NT2/D1 (cell line): ENCODE measurements at regions not wholly inside any gene's neighbourhood (a gene's known extent, or its start where the extent isn't known, plus 50 kb on each side); places are given as distances from the start of the nearest gene placed in this dataset.

ENCODE experiments used
- DNase-seq: peaks from one replicate; pipeline ENCODE4 v3.0.0-alpha.2; 2011; ENCODE audit warnings: low read depth, low spot score
- H3K27me3 ChIP-seq: 2 replicates; pipeline ENCODE4 v1.6.0; 2011; ENCODE audit warnings: mild to moderate bottlenecking; ENCODE audit not compliant: insufficient read length, insufficient read depth
- H3K36me3 ChIP-seq: 2 replicates; pipeline ENCODE4 v1.6.1; 2011; ENCODE audit warnings: mild to moderate bottlenecking, low read length, mixed read lengths; ENCODE audit not compliant: insufficient read depth, insufficient read length
- H3K4me1 ChIP-seq: 2 replicates; pipeline ENCODE4 v1.5.1; 2011; ENCODE audit not compliant: insufficient read depth, insufficient read length
- H3K4me3 ChIP-seq: 2 replicates; pipeline ENCODE4 v1.5.1; 2011; ENCODE audit warnings: low read depth; ENCODE audit not compliant: insufficient read length
- H3K9ac ChIP-seq: 2 replicates; pipeline ENCODE4 v1.6.0; 2011; ENCODE audit warnings: low read depth; ENCODE audit not compliant: insufficient read length
- H3K9me3 ChIP-seq: 2 replicates; pipeline ENCODE4 v1.5.1; 2011; ENCODE audit warnings: mild to moderate bottlenecking, low read length; ENCODE audit not compliant: insufficient read depth
- SUZ12 ChIP-seq: IDR thresholded peaks from 2 replicates; pipeline ENCODE4 v1.6.1; 2011; ENCODE audit not compliant: insufficient read length, insufficient read depth; ENCODE audit errors: extremely low read depth
- YY1 ChIP-seq: IDR thresholded peaks from 2 replicates; pipeline ENCODE4 v1.6.1; 2011; ENCODE audit not compliant: insufficient read length, insufficient read depth
- ZNF274 ChIP-seq: IDR thresholded peaks from 2 replicates; pipeline ENCODE4 v1.6.1; 2011; ENCODE audit warnings: mild to moderate bottlenecking, low read depth, low read length

GRCh38 chr12:43022838-43023237 lies 433.3 kb upstream of the PRICKLE1 start:
- Histone ChIP-seq H3K4me1 (no peaks in the 10 kb centered on the region), H3K4me3 (no peak overlapping the region), H3K9ac (no peak overlapping the region), H3K27me3 (no peaks in the 10 kb centered on the region), H3K9me3 (no peaks in the 10 kb centered on the region), H3K36me3 (no peaks in the 10 kb centered on the region)
- TF ChIP-seq YY1 = no peak
- TF ChIP-seq SUZ12 = no peak
- no peak for TF ChIP-seq ZNF274
- no peak for DNase-seq

DNA sequence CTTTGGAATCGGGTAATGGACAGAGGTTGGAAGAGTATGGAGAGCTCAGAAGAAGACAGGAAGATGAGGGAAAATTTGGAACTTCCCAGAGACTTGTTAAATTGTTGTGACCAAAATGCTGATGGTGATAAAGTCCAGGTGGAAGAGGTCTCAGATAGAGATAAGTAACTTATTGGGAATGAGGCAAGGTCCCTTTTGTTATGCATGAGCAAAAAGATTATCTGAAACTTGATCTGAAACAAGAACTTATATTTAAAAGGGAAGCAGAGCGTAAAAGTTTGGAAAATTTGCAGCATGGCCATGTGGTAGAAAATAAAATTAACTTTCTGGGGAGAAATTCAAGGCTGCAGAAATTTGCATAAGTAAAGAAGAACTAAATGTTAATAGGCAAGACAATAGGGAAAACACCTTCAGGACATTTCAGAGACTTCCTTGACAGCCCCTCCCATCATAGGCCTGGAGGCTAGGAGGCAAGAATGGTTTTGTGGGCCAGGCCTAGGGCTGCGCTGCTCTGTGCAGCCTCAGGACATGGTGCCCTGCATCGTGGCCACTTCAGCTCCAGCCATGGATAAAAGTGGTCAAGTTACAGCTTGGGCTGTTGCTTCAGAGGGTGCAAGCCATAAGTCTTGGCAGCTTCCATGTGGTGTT lies 425.7 kb upstream of the PRICKLE1 start:
- DNase-seq = no peak
- H3K4me3 ChIP-seq = no peak overlapping the region
- no peak overlapping the region for H3K9ac ChIP-seq
- H3K4me1 ChIP-seq = no peaks in the 10 kb centered on the region
- H3K27me3 ChIP-seq = no peaks in the 10 kb centered on the region
- peaks cover 33% of the 10 kb centered on the region for H3K9me3 ChIP-seq
- no peak for TF ChIP-seq ZNF274
- no peak for TF ChIP-seq YY1
- no peak for TF ChIP-seq SUZ12
- H3K36me3 ChIP-seq = no peaks in the 10 kb centered on the region

GRCh38 chr12:43011383-43011926 lies 421.9 kb upstream of the PRICKLE1 start:
- no peaks in the 10 kb centered on the region for H3K27me3 ChIP-seq
- H3K4me3 ChIP-seq = no peak overlapping the region
- no peak for DNase-seq
- TF ChIP-seq ZNF274 = no peak
- no peak for TF ChIP-seq SUZ12
- TF ChIP-seq YY1 = no peak
- H3K4me1 ChIP-seq = no peaks in the 10 kb centered on the region
- peaks cover 21% of the 10 kb centered on the region; the same call in 1 of the 2 replicates for H3K9me3 ChIP-seq
- no peaks in the 10 kb centered on the region for H3K36me3 ChIP-seq
- no peak overlapping the region for H3K9ac ChIP-seq

GRCh38 chr12:43009846-43010240 lies 420.3 kb upstream of the PRICKLE1 start:
- TF ChIP-seq YY1 (no peak), ZNF274 (no peak), SUZ12 (no peak)
- no peak overlapping the region for H3K4me3 ChIP-seq

GRCh38 chr12:43008953-43009845 lies 419.7 kb upstream of the PRICKLE1 start:
- peak; percentile 9 for DNase-seq
- Histone ChIP-seq H3K4me3 (no peak overlapping the region), H3K4me1 (no peaks in the 10 kb centered on the region), H3K9me3 (no peaks in the 10 kb centered on the region), H3K36me3 (no peaks in the 10 kb centered on the region), H3K9ac (no peak overlapping the region), H3K27me3 (no peaks in the 10 kb centered on the region)
- no peak for TF ChIP-seq SUZ12
- TF ChIP-seq YY1 = no peak
- no peak for TF ChIP-seq ZNF274

More at GRCh38 chr12:43009846-43010240, 420.3 kb upstream of the PRICKLE1 start:
- no peaks in the 10 kb centered on the region for H3K4me1 ChIP-seq
- no peaks in the 10 kb centered on the region for H3K36me3 ChIP-seq
- DNase-seq = no peak
- no peak overlapping the region for H3K9ac ChIP-seq
- no peaks in the 10 kb centered on the region for H3K27me3 ChIP-seq
- H3K9me3 ChIP-seq = peaks cover 5% of the 10 kb centered on the region; the same call in 1 of the 2 replicates

DNA sequence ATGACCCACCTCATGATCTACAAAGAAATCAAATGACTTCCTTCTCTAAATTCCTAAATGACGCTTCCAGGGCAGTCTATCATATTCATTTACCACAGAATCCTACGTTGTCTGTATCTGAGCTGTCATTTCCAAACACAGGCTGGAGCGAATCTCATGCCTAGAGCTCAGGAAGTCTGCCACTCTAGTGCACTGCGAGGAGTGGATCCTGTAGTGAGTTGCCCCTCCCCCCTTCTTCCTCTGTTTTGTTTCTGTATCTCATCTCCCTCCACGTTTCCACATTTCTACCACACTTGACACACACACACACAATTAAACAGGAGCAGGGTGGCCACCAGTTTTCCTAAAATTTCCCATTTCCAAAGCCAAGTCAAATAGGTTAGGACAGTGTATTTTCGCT lies 415.4 kb upstream of the PRICKLE1 start:
- Histone ChIP-seq H3K4me1 (no peaks in the 10 kb centered on the region), H3K9me3 (no peaks in the 10 kb centered on the region), H3K27me3 (no peaks in the 10 kb centered on the region), H3K4me3 (no peak overlapping the region), H3K9ac (no peak overlapping the region), H3K36me3 (no peaks in the 10 kb centered on the region)
- TF ChIP-seq ZNF274 (no peak), SUZ12 (no peak), YY1 (no peak)
- DNase-seq = no peak

DNA sequence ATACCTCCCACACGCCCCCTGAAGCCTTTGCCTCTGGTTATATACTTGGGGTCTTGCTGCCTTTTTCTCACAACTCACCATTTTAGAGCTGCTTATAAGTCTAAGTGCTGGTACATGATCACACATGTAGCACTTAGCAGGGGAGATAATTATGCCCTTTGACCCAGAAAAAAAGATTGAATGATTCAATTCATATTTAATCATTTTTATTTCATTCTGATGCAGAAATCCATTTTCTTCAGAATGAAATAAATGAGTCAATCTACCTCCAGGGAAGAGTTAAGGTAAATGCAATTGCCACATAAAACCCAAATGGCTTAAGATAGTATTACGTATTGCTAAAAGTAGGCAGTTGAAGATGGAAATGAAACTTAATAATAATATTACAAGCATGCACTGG lies 414.6 kb upstream of the PRICKLE1 start:
- Histone ChIP-seq H3K9me3 (no peaks in the 10 kb centered on the region), H3K9ac (no peak overlapping the region), H3K36me3 (no peaks in the 10 kb centered on the region), H3K4me3 (no peak overlapping the region), H3K4me1 (no peaks in the 10 kb centered on the region), H3K27me3 (no peaks in the 10 kb centered on the region)
- DNase-seq = no peak
- TF ChIP-seq ZNF274 = no peak
- no peak for TF ChIP-seq SUZ12
- no peak for TF ChIP-seq YY1
